A549 (cell line): ENCODE measurements at regions not wholly inside any gene's neighbourhood (a gene's known extent, or its start where the extent isn't known, plus 50 kb on each side); places are given as distances from the start of the nearest gene placed in this dataset.

Experiments used
- ATAC-seq, 2 experiments: fragments of 200-7000 bp in 1 of 2; fragments of >200 bp in 1 of 2; cut with Nextera tagmentation in 1 of 2; cut with Tn5 transposase in 1 of 2; 3 replicates each; pipeline versions ENCODE4 v1.8.0 to v1.9.1; 2018 to 2020; ENCODE audit warnings: mild to moderate bottlenecking in 1 of 2, moderate library complexity in 1 of 2
- CTCF ChIA-PET: fragments of 300-600 bp; sonication (Branson Sonifier 250); formaldehyde crosslinking; extraction: SDS; loops from one replicate; lab custom pipeline; 2021; ENCODE audit warnings: antibody characterized with exemption, inconsistent platforms; lab: Yijun Ruan, JAX
- POLR2A ChIA-PET: fragments of 350-600 bp; formaldehyde crosslinking; extraction: SDS; loops from one replicate; lab custom pipeline; 2021; ENCODE audit warnings: antibody characterized with exemption, inconsistent platforms; lab: Yijun Ruan, JAX
- DNase-seq, 2 experiments: peaks; one replicate each; pipeline versions ENCODE4 v3.0.0 to v3.0.0-alpha.2; 2011 to 2016; ENCODE audit warnings: low read depth in 1 of 2, low spot score in 1 of 2
- FAIRE-seq: peaks from 2 replicates; lab custom pipeline; 2011; peaks lifted over from hg19 to GRCh38; lab: Jason Lieb, UNC
- H3K27ac ChIP-seq, 2 experiments: fragments of >200 bp; sonication (Bioruptor Twin); formaldehyde crosslinking; 3 replicates each; pipeline ENCODE4 v1.5.1; 2016 to 2017
- H3K4me1 ChIP-seq: fragments of >200 bp; sonication (Bioruptor Twin); formaldehyde crosslinking; 3 replicates; pipeline ENCODE4 v1.6.1; 2016
- H3K4me2 ChIP-seq: fragments of >200 bp; sonication (Bioruptor Twin); formaldehyde crosslinking; 3 replicates; pipeline ENCODE4 v1.6.1; 2016
- H3K4me3 ChIP-seq: fragments of >200 bp; sonication (Bioruptor Twin); formaldehyde crosslinking; 3 replicates; pipeline ENCODE4 v1.5.1; 2016
- H3K9me3 ChIP-seq: fragments of >200 bp; sonication (Bioruptor Twin); formaldehyde crosslinking; 3 replicates; pipeline ENCODE4 v1.6.1; 2016
- BCL3 ChIP-seq: fragments of >200 bp; sonication (Bioruptor Twin); formaldehyde crosslinking; IDR thresholded peaks from 3 replicates; pipeline ENCODE4 v1.6.1; 2016
- CHD2 ChIP-seq: fragments of 150-350 bp; IDR thresholded peaks from 2 replicates; pipeline ENCODE4 v1.6.1; 2014; ENCODE audit warnings: low read length; ENCODE audit not compliant: partially characterized antibody
- CHD4 ChIP-seq: fragments of 200-600 bp; sonication (generic); IDR thresholded peaks from 2 replicates; pipeline ENCODE4 v1.6.1; 2016; ENCODE audit warnings: antibody characterized with exemption, mild to moderate bottlenecking, borderline replicate concordance
- ESRRA ChIP-seq: fragments of 150-350 bp; IDR thresholded peaks from 2 replicates; pipeline ENCODE4 v1.6.1; 2014; ENCODE audit warnings: mild to moderate bottlenecking, low read length, borderline replicate concordance
- FOSL2 ChIP-seq, 2 experiments: fragments of 450-650 bp in 1 of 2; fragments of >200 bp in 1 of 2; sonication (Bioruptor Twin) in 1 of 2; formaldehyde crosslinking; IDR thresholded peaks; 2 replicates each; pipeline versions ENCODE4 v1.5.0 to v1.6.1; 2016 to 2020; ENCODE audit warnings: mild to moderate bottlenecking in 1 of 2, moderate library complexity in 1 of 2
- HEYL ChIP-seq: fragments of 250-450 bp; sonication (Bioruptor Pico); IDR thresholded peaks from 2 replicates; pipeline ENCODE4 v1.8.0; 2021; ENCODE audit warnings: mild to moderate bottlenecking, moderate library complexity
- HMGXB4 ChIP-seq: fragments of 250-450 bp; sonication (Bioruptor Pico); IDR thresholded peaks from 2 replicates; pipeline ENCODE4 v1.5.0; 2021; ENCODE audit warnings: mild to moderate bottlenecking, moderate library complexity, borderline replicate concordance
- HOXA7 ChIP-seq: fragments of 250-450 bp; sonication (Bioruptor Pico); IDR thresholded peaks from 2 replicates; pipeline ENCODE4 v1.5.0; 2020; ENCODE audit warnings: mild to moderate bottlenecking, moderate library complexity
- JUN ChIP-seq, 2 experiments: fragments of >200 bp; sonication (Bioruptor Twin); formaldehyde crosslinking; IDR thresholded peaks; 2 replicates in 1 of 2; 3 replicates in 1 of 2; pipeline ENCODE4 v1.6.1; 2016 to 2017
- MAFK ChIP-seq: fragments of 450-650 bp; IDR thresholded peaks from 2 replicates; pipeline ENCODE4 v1.6.1; 2014; ENCODE audit not compliant: partially characterized antibody
- MAX ChIP-seq: IDR thresholded peaks from 2 replicates; pipeline ENCODE4 v1.6.1; 2012
- MAZ ChIP-seq: fragments of 150-350 bp; IDR thresholded peaks from 2 replicates; pipeline ENCODE4 v1.6.1; 2014; ENCODE audit warnings: antibody characterized with exemption, low read depth, low read length, borderline replicate concordance
- MYC ChIP-seq: IDR thresholded peaks from 2 replicates; pipeline ENCODE4 v1.6.1; 2012; ENCODE audit warnings: mild to moderate bottlenecking, inconsistent platforms, low read length, improper control_type of control experiment, borderline replicate concordance
- NFE2L2 ChIP-seq: fragments of 150-350 bp; conservative IDR thresholded peaks from 2 replicates; pipeline ENCODE4 v1.6.1; 2014; ENCODE audit warnings: low read length
- PBX3 ChIP-seq: IDR thresholded peaks from 2 replicates; pipeline ENCODE4 v1.6.1; 2012
- RCOR1 ChIP-seq: fragments of 150-350 bp; IDR thresholded peaks from 2 replicates; pipeline ENCODE4 v1.6.1; 2014; ENCODE audit warnings: antibody characterized with exemption, low read length, low read depth
- SMC3 ChIP-seq: fragments of >200 bp; sonication (Bioruptor Twin); formaldehyde crosslinking; IDR thresholded peaks from 3 replicates; pipeline ENCODE4 v1.6.1; 2018; ENCODE audit warnings: inconsistent platforms
- SREBF2 ChIP-seq: fragments of 450-650 bp; IDR thresholded peaks from 2 replicates; pipeline ENCODE4 v1.6.1; 2014; ENCODE audit warnings: mild to moderate bottlenecking, moderate library complexity
- ZFP36 ChIP-seq: fragments of 450-650 bp; IDR thresholded peaks from 2 replicates; pipeline ENCODE4 v1.6.1; 2014; ENCODE audit warnings: borderline replicate concordance; ENCODE audit not compliant: partially characterized antibody
- ZSCAN20 ChIP-seq: fragments of 250-450 bp; sonication (Bioruptor Pico); IDR thresholded peaks from 2 replicates; pipeline ENCODE4 v1.8.0; 2022; ENCODE audit warnings: mild to moderate bottlenecking, moderate library complexity
- WGBS: methylation state at CpG from one replicate; pipeline ENCODE4 v1.1.6; 2017; ENCODE audit errors: missing lambda C conversion rate; 5-methylcytosine and 5-hydroxymethylcytosine counted together

- Histone ChIP-seq H3K4me2 (no peak overlapping the region), H3K4me1 (no peaks in the 10 kb centered on the region), H3K27ac (no peak overlapping the region), H3K9me3 (no peaks in the 10 kb centered on the region), H3K4me3 (no peak overlapping the region)
- ATAC-seq (no peak), FAIRE-seq (no peak), DNase-seq (no peak)
- CTCF ChIA-PET = interaction anchor here (0.6 to 6.1 kb wide), 78 partner anchors 9 to 655 kb away, joined by 3 to 132 read pairs (median 6); partner anchors contain the start of genes DNAJB5, FANCG, PIGO and STOML2
- 2% methylated on average over 8 of the region's 8 CpGs for WGBS
- TF ChIP-seq MAFK (no peak), HOXA7 (CRISPR knock-in tag) (no peak), HMGXB4 (CRISPR knock-in tag) (no peak), MAX (no peak), PBX3 (no peak)
- POLR2A ChIA-PET = interaction anchor here (1.1 to 1.6 kb wide), 3 partner anchors 86 to 173 kb away, joined by 4 to 8 read pairs (median 6); no protein-coding TSS in a partner anchor
Measured at GRCh38 chr9:34898846-34899245, 59.2 kb upstream of the PHF24 start.

- DNase-seq (no peak), ATAC-seq (no peak), FAIRE-seq (no peak)
- ChIA-PET CTCF (interaction anchor here (0.7 to 6.1 kb wide), 5 partner anchors 88 to 365 kb away, joined by 4 to 132 read pairs (median 6); no protein-coding TSS in a partner anchor), POLR2A (no interaction called here)
- TF ChIP-seq ZSCAN20 (CRISPR knock-in tag) (no peak), FOSL2 (IDR thresholded peaks at IDR 0.05) (no peak), FOSL2 (CRISPR knock-in tag; IDR thresholded peaks at IDR 0.05) (no peak), HEYL (CRISPR knock-in tag) (no peak), NFE2L2 (no peak), MYC (no peak), JUN (IDR thresholded peaks at IDR 0.05) (no peak), CHD2 (no peak), BCL3 (no peak), RCOR1 (no peak)
- Histone ChIP-seq H3K4me1 (no peaks in the 10 kb centered on the region), H3K27ac (no peak overlapping the region), H3K9me3 (no peaks in the 10 kb centered on the region), H3K4me2 (no peak overlapping the region), H3K4me3 (no peak overlapping the region)
- 2% methylated on average over 2 of the region's 2 CpGs for WGBS
Measured at GRCh38 chr9:34896112-34896511, 62.0 kb upstream of the PHF24 start.

- Histone ChIP-seq H3K9me3 (no peaks in the 10 kb centered on the region), H3K27ac (no peak overlapping the region), H3K4me1 (no peaks in the 10 kb centered on the region)
- no peak for DNase-seq
- 26% methylated on average over 5 of the region's 5 CpGs for WGBS
- no peak for ATAC-seq
- TF ChIP-seq SREBF2 = no peak
- no peak for TF ChIP-seq CHD4
- TF ChIP-seq, all 56 proteins: peak for 0
- Histone ChIP-seq H3K4me2 (no peak overlapping the region), H3K4me3 (no peak overlapping the region)
- ChIA-PET POLR2A (no interaction called here), CTCF (interaction anchor here (0.7 to 4.0 kb wide), 2 partner anchors 41 to 92 kb away, joined by 3 to 21 read pairs; no protein-coding TSS in a partner anchor)
- no peak for FAIRE-seq
Measured at GRCh38 chr9:34892886-34893285, 65.2 kb upstream of the PHF24 start.

- Histone ChIP-seq H3K27ac (no peak overlapping the region), H3K9me3 (no peaks in the 10 kb centered on the region), H3K4me1 (no peaks in the 10 kb centered on the region), H3K4me2 (no peak overlapping the region), H3K4me3 (no peak overlapping the region)
- DNase-seq = no peak
- TF ChIP-seq SMC3 = no peak
- no peak for TF ChIP-seq MAZ
- no peak for TF ChIP-seq BCL3
- TF ChIP-seq ESRRA = no peak
- TF ChIP-seq ZFP36 = no peak
- ChIA-PET POLR2A (no interaction called here), CTCF (interaction anchor here (4.0 to 5.1 kb wide), 2 partner anchors 8 to 94 kb away, joined by 21 to 46 read pairs; no protein-coding TSS in a partner anchor)
- FAIRE-seq = no peak
- ATAC-seq = no peak
- 86% methylated on average over 1 of the region's 1 CpG for WGBS
Measured at GRCh38 chr9:34891386-34891785, 66.7 kb upstream of the PHF24 start.
